Colonic mucosa (tissue), 4 donors: ENCODE measurements at regions not wholly inside any gene's neighbourhood (a gene's known extent, or its start where the extent isn't known, plus 50 kb on each side); places are given as distances from the start of the nearest gene placed in this dataset.

ENCODE experiments used
- DNase-seq: peaks from one replicate; pipeline ENCODE4 v3.0.0-alpha.2; 2020
- H3K27ac ChIP-seq: fragments of 200-600 bp; one replicate; pipeline ENCODE4 v1.8.0; 2021
- H3K27me3 ChIP-seq: fragments of 200-600 bp; one replicate; pipeline ENCODE4 v1.8.0; 2021
- H3K36me3 ChIP-seq: fragments of 200-600 bp; one replicate; pipeline ENCODE4 v1.8.0; 2021
- H3K4me1 ChIP-seq: fragments of 200-600 bp; one replicate; pipeline ENCODE4 v1.8.0; 2021; ENCODE audit warnings: mild to moderate bottlenecking
- H3K4me3 ChIP-seq: fragments of 200-600 bp; one replicate; pipeline ENCODE4 v1.8.0; 2021
- H3K9ac ChIP-seq, 2 donors: one replicate each; pipeline ENCODE4 v1.7.0; 2013; ENCODE audit warnings: control low read depth in 2 of 2, low read depth in 2 of 2, low read length in 2 of 2
- H3K9me3 ChIP-seq: fragments of 200-600 bp; one replicate; pipeline ENCODE4 v1.8.0; 2021
- intact Hi-C: fragments of 100-400 bp; cut with DNase I; formaldehyde crosslinking; loops from one replicate; pipeline ENCODE4 v1.14.1; 2022
- TF ChIP-seq, protein P1 (sequence below): fragments of 200-600 bp; IDR thresholded peaks from one replicate; pipeline ENCODE4 v1.8.0; 2022; ENCODE audit warnings: antibody characterized with exemption, mild to moderate bottlenecking
- donor health status: healthy.
- donor health status: DM: no; HTN: no; CAD: no.
- donor health status: DM: no; HTN: no; CAD: no.

DNA sequence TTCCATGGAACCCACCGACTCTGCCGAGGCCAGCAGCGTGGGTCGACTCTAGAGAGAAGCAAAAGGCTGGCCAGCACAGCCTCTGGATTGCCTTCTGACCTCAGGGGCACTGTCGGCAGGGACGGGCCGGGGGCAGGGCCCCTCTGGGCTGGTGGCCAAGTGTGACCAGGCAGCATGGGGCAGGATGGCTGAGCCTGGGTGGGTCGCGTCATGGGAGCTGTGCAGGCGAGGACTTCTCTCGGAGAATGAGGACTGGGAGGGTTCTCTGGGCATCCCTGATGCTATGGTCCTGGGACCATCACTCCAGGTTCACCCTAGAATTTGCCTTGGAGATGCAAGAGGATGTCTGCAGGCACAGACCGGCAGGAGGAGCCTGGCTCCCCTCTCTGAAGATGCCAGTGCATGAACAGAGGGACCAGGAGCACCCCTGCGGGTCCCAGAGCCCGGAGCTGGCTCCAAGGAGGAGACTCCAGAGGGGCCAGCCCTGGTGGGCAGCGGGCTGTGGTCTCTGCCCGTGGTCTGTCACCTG, 289.2 kb downstream of the NDUFA10 start:
- no peaks in the 10 kb centered on the region for H3K36me3 ChIP-seq
- no peak overlapping the region for H3K4me3 ChIP-seq
- TF ChIP-seq, protein P1, sequence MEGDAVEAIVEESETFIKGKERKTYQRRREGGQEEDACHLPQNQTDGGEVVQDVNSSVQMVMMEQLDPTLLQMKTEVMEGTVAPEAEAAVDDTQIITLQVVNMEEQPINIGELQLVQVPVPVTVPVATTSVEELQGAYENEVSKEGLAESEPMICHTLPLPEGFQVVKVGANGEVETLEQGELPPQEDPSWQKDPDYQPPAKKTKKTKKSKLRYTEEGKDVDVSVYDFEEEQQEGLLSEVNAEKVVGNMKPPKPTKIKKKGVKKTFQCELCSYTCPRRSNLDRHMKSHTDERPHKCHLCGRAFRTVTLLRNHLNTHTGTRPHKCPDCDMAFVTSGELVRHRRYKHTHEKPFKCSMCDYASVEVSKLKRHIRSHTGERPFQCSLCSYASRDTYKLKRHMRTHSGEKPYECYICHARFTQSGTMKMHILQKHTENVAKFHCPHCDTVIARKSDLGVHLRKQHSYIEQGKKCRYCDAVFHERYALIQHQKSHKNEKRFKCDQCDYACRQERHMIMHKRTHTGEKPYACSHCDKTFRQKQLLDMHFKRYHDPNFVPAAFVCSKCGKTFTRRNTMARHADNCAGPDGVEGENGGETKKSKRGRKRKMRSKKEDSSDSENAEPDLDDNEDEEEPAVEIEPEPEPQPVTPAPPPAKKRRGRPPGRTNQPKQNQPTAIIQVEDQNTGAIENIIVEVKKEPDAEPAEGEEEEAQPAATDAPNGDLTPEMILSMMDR: no peak
- no peak for DNase-seq
- H3K9ac ChIP-seq: no peak overlapping the region
- no peak overlapping the region for H3K27ac ChIP-seq
- H3K27me3 ChIP-seq: no peaks in the 10 kb centered on the region
- H3K9me3 ChIP-seq: no peaks in the 10 kb centered on the region
- H3K4me1 ChIP-seq: no peaks in the 10 kb centered on the region
- intact Hi-C loops: no loop called here

DNA sequence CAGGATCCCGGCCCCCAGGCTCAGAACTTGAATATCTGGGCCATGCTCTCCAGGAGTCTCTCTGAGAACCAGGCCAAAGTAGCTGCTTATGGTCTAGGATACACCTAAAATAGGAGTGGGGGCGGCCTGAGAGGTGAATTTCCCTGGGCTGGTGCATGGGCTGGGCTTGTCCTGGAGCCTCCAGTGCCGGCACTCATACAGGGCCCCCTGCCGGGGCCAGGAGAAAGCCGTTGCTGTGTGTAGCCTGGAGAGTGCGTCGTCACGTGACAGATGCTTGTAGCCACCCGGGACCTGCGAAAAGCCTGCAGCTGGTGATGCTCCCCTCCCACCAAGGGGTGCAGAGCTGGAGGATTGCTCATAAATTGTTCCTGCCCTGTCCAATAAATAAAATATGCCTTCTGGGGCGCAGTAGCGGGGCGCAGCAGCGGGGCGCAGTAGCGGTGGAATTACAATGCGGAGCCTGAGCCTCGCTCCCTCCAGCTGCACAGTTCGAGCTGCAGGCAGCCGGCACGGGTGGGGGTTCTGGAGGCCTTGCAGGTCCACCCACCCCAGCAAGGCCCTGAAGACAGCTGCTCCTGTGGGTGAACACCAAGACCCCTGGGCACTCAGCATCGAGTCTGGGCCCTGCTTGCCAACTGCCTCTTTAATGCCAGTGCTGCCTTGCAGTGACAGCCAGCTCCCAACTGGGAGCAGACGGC, 289.9 kb downstream of the NDUFA10 start:
- TF ChIP-seq, protein P1: no peak
- H3K9ac ChIP-seq: no peak overlapping the region
- no peak for DNase-seq
- intact Hi-C loops: no loop called here
- H3K4me3 ChIP-seq: no peak overlapping the region
- H3K9me3 ChIP-seq: no peaks in the 10 kb centered on the region
- H3K27ac ChIP-seq: no peak overlapping the region
- H3K27me3 ChIP-seq: no peaks in the 10 kb centered on the region
- no peaks in the 10 kb centered on the region for H3K36me3 ChIP-seq
- H3K4me1 ChIP-seq: no peaks in the 10 kb centered on the region

DNA sequence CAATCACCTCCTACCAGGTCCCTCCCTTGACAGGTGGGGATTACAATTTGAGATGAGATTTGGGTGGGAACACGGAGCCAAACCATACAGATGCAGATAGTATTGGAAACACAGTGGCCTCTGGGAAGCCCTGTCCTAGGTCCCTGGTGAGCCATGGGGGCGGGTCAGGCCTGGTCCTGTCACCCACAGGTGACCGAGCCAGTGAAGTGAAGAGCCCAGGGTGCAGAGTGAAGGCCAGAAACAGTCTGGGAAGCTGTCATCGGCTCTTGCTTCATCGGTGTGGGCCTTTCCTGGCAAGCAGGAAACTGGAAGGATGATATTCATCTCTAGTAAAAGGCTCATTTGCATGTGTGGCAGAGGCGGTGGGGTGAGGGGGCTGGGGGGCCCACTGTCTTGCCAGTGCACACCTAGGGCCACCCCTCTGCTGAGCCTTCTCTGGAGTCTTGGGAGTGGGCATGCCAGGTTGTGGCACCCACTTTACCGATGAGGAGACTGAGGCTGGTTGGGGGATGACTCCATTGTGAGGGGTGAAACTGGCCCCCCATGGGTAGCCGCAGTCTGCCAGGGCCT, 290.6 kb downstream of the NDUFA10 start:
- TF ChIP-seq, protein P1: no peak
- no peak for DNase-seq
- Histone ChIP-seq H3K4me3 (no peak overlapping the region), H3K27me3 (no peaks in the 10 kb centered on the region), H3K4me1 (no peaks in the 10 kb centered on the region), H3K9me3 (no peaks in the 10 kb centered on the region), H3K36me3 (no peaks in the 10 kb centered on the region), H3K27ac (no peak overlapping the region), H3K9ac (no peak overlapping the region)
- intact Hi-C loops: no loop called here

DNA sequence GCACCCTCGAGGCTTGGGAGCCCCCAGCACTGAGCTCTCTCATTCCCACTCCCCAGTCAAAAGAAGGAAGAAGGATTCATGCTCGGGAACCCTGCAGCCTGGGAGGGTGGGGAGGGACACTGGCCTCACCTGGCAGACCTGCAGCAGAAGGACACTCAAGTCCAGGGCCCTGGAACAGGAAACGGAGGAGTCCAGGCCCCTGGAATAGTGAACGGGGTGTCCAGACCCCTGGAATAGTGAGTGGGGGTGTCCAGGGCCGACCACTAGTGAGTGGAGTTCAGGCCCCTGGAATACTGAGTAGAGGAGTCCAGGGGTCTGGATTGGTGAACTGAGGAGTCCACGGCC, 292.5 kb downstream of the NDUFA10 start:
- Histone ChIP-seq H3K36me3 (no peaks in the 10 kb centered on the region), H3K9me3 (no peaks in the 10 kb centered on the region), H3K9ac (no peak overlapping the region), H3K27ac (no peak overlapping the region), H3K4me3 (no peak overlapping the region), H3K27me3 (no peaks in the 10 kb centered on the region), H3K4me1 (no peaks in the 10 kb centered on the region)
- TF ChIP-seq, protein P1: no peak
- DNase-seq: no peak
- intact Hi-C loops: no loop called here

DNA sequence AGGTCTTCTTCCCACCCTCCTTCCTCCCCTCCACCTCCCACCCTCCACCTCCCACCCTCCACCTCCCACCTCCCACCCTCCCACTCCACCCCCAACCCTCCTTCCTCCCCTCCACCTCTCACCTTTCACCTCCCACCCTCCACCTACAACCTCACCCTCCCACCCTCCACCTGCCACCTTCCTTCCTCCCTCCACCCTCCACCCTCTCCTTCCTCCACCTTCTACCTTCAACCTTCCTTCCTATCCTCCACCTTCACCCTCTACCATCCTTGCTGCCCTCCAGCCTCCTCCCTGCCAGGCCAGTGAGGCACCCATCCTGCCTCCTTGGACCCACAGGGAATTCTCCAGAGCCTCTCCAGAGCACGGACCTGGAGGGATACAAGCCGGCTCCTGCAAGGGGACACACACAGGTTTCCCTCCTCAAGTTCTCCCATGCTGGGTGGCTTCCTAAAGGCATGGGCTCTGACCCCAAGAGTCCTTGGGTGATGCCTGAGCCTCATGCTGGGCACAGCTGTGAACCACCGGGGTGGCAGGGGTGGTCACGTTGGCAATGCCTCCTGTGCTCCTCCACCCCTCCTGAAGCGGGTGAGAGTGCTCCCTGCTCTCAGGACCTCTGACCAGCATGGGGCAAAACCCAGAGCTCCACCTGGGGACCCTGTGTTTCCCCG, 293.0 kb downstream of the NDUFA10 start:
- Histone ChIP-seq H3K27me3 (no peaks in the 10 kb centered on the region), H3K4me3 (no peak overlapping the region), H3K9me3 (no peaks in the 10 kb centered on the region), H3K9ac (no peak overlapping the region), H3K27ac (no peak overlapping the region), H3K4me1 (no peaks in the 10 kb centered on the region), H3K36me3 (no peaks in the 10 kb centered on the region)
- DNase-seq: no peak
- intact Hi-C loops: no loop called here
- TF ChIP-seq, protein P1: no peak
